ENCODE measurements at regions not wholly inside any gene's neighbourhood (a gene's known extent, or its start where the extent isn't known, plus 50 kb on each side); places are given as distances from the start of the nearest gene placed in this dataset.

- no peak overlapping the region for H3K27ac Mint-ChIP-seq
- Histone ChIP-seq H3K14ac (ENCODE audit: insufficient read depth, low read length) (no peak overlapping the region), H3K9me3 (ENCODE audit: control insufficient read depth, low read depth, low read length) (no peaks in the 10 kb centered on the region), H3K18ac (ENCODE audit: insufficient read length, low read depth, low read length) (no peak overlapping the region), H3K27ac (ENCODE audit: insufficient read length, low read depth, low read length) (no peak overlapping the region), H4K91ac (ENCODE audit: insufficient read length, low read depth, low read length) (no peak overlapping the region), H2AK5ac (ENCODE audit: insufficient read length, low read length) (no peak overlapping the region), H3T11ph (ENCODE audit: low read length) (no peak overlapping the region), H2BK20ac (ENCODE audit: low read depth, low read length, poor library complexity, severe bottlenecking) (no peak overlapping the region), H3K23me2 (ENCODE audit: insufficient read length, low read depth, low read length, poor library complexity, severe bottlenecking) (no peaks in the 10 kb centered on the region), H2AFZ (ENCODE audit: low read length) (no peak overlapping the region), H4K5ac (ENCODE audit: insufficient read length, low read depth, low read length) (no peak overlapping the region), H4K20me1 (ENCODE audit: control insufficient read depth, insufficient read depth, insufficient read length) (no peaks in the 10 kb centered on the region), H2BK12ac (ENCODE audit: insufficient read length, low read depth, low read length) (no peak overlapping the region), H3K4me1 (ENCODE audit: insufficient read depth, low read length) (no peaks in the 10 kb centered on the region), H2BK15ac (ENCODE audit: low read depth, low read length) (no peak overlapping the region), H3K79me2 (ENCODE audit: insufficient read depth, low read length) (no peaks in the 10 kb centered on the region), H3K4ac (ENCODE audit: low read depth, low read length) (no peak overlapping the region), H3K27me3 (ENCODE audit: insufficient read depth, low read length) (no peaks in the 10 kb centered on the region), H3K23ac (ENCODE audit: insufficient read length, low read depth, low read length) (no peak overlapping the region), H3K4me2 (ENCODE audit: insufficient read depth, insufficient read length, low read length) (no peak overlapping the region), H3K56ac (ENCODE audit: insufficient read length, low read depth, low read length) (no peak overlapping the region), H3K79me1 (ENCODE audit: insufficient read depth, low read depth, low read length, poor library complexity, severe bottlenecking) (no peaks in the 10 kb centered on the region), H2BK120ac (ENCODE audit: low read depth, low read length, poor library complexity, severe bottlenecking) (no peak overlapping the region), H3K9ac (ENCODE audit: extremely low read depth, insufficient read length, low read length) (no peak overlapping the region), H2BK5ac (ENCODE audit: insufficient read length, low read length) (no peak overlapping the region), H4K8ac (replicated peaks; ENCODE audit: insufficient read length, low read depth, low read length) (no peak overlapping the region)
- TF ChIP-seq, protein P1, sequence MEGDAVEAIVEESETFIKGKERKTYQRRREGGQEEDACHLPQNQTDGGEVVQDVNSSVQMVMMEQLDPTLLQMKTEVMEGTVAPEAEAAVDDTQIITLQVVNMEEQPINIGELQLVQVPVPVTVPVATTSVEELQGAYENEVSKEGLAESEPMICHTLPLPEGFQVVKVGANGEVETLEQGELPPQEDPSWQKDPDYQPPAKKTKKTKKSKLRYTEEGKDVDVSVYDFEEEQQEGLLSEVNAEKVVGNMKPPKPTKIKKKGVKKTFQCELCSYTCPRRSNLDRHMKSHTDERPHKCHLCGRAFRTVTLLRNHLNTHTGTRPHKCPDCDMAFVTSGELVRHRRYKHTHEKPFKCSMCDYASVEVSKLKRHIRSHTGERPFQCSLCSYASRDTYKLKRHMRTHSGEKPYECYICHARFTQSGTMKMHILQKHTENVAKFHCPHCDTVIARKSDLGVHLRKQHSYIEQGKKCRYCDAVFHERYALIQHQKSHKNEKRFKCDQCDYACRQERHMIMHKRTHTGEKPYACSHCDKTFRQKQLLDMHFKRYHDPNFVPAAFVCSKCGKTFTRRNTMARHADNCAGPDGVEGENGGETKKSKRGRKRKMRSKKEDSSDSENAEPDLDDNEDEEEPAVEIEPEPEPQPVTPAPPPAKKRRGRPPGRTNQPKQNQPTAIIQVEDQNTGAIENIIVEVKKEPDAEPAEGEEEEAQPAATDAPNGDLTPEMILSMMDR (conservative IDR thresholded peaks at IDR 0.05), result no peak
- no CpG with 5 or more reads among the region's 3 CpGs for WGBS (ENCODE audit: extremely low coverage, insufficient read length, low lambda C conversion rate)
- no peaks in the 10 kb centered on the region for H3K27me3 Mint-ChIP-seq (ENCODE audit: low read depth)
- no peak for DNase-seq
- H3K9me3 Mint-ChIP-seq, result peaks cover 19 to 23% of the 10 kb centered on the region in 2 experiments; a peak in 4 of 5 replicates
- no peaks in the 10 kb centered on the region; a peak in 1 of 4 replicates for H3K4me1 Mint-ChIP-seq
- H3K36me3 Mint-ChIP-seq (ENCODE audit: insufficient read depth in 1 of 3, low read depth in 3 of 3), result peaks cover 9 to 23% (median 11%) of the 10 kb centered on the region in 3 experiments; a peak in 6 of 7 replicates
- no peak overlapping the region for H3K4me3 Mint-ChIP-seq
Measured at GRCh38 chr5:25863811-25864210, 1174.6 kb downstream of the CDH9 start.
